ENCODE measurements at regions not wholly inside any gene's neighbourhood (a gene's known extent, or its start where the extent isn't known, plus 50 kb on each side); places are given as distances from the start of the nearest gene placed in this dataset.

- no peak for DNase-seq (ENCODE audit: low read depth)
- no peak overlapping the region for H3K4me3 ChIP-seq (ENCODE audit: control insufficient read depth, low read depth, low read length)
- no peak for TF ChIP-seq CTCF (IDR thresholded peaks at IDR 0.05; ENCODE audit: control insufficient read depth, insufficient read depth, low read depth, low read length, missing control alignments)
Measured at GRCh38 chr13:50691176-50691680, 152.3 kb downstream of the DLEU7 start.

- TF ChIP-seq CTCF (IDR thresholded peaks at IDR 0.05; ENCODE audit: control insufficient read depth, insufficient read depth, low read depth, low read length, missing control alignments), result no peak
- no peak overlapping the region for H3K4me3 ChIP-seq (ENCODE audit: control insufficient read depth, low read depth, low read length)
- DNase-seq (ENCODE audit: low read depth), result no peak
Measured at GRCh38 chr13:50691681-50692263, 151.7 kb downstream of the DLEU7 start.

- DNase-seq (ENCODE audit: low read depth), result no peak
- H3K4me3 ChIP-seq (ENCODE audit: control insufficient read depth, low read depth, low read length), result no peak overlapping the region
- TF ChIP-seq CTCF (IDR thresholded peaks at IDR 0.05; ENCODE audit: control insufficient read depth, insufficient read depth, low read depth, low read length, missing control alignments), result no peak
Measured at GRCh38 chr13:50692396-50692915, 151.0 kb downstream of the DLEU7 start.

- TF ChIP-seq CTCF (IDR thresholded peaks at IDR 0.05; ENCODE audit: control insufficient read depth, insufficient read depth, low read depth, low read length, missing control alignments), result no peak
- H3K4me3 ChIP-seq (ENCODE audit: control insufficient read depth, low read depth, low read length), result no peak overlapping the region
- no peak for DNase-seq (ENCODE audit: low read depth)
Measured at GRCh38 chr13:50693727-50694126, 149.8 kb downstream of the DLEU7 start.

GRCh38 chr13:50697746-50698539 is 145.5 kb downstream of the DLEU7 start:
- TF ChIP-seq CTCF (IDR thresholded peaks at IDR 0.05; ENCODE audit: control insufficient read depth, insufficient read depth, low read depth, low read length, missing control alignments), result no peak
- no peak overlapping the region for H3K4me3 ChIP-seq (ENCODE audit: control insufficient read depth, low read depth, low read length)
- no peak for DNase-seq (ENCODE audit: low read depth)

- no peak overlapping the region for H3K4me3 ChIP-seq (ENCODE audit: control insufficient read depth, low read depth, low read length)
- DNase-seq (ENCODE audit: low read depth), result no peak
- TF ChIP-seq CTCF (IDR thresholded peaks at IDR 0.05; ENCODE audit: control insufficient read depth, insufficient read depth, low read depth, low read length, missing control alignments), result no peak
Measured at GRCh38 chr13:50699874-50700663, 143.4 kb downstream of the DLEU7 start.

All from AG09309 (cell line).